Erythroblast (primary cell): ENCODE measurements at regions not wholly inside any gene's neighbourhood (a gene's known extent, or its start where the extent isn't known, plus 50 kb on each side); places are given as distances from the start of the nearest gene placed in this dataset.

Source experiments
- DNase-seq, 2 experiments: peaks; one replicate each; lab custom pipeline; 2025; lab: John Stamatoyannopoulos, UW
- GATA1 ChIP-seq: IDR thresholded peaks from 2 replicates; pipeline ENCODE4 v1.6.1; 2011; ENCODE audit warnings: low read depth, mild to moderate bottlenecking, control low read depth, low read length, moderate library complexity
- POLR2A ChIP-seq: IDR thresholded peaks from 2 replicates; pipeline ENCODE4 v1.6.1; 2011; ENCODE audit warnings: mild to moderate bottlenecking, low read length

- DNase-seq = no peak
- TF ChIP-seq POLR2A = no peak
Measured at GRCh38 chr4:115365185-115365584, 251.8 kb upstream of the NDST4 start.

- TF ChIP-seq GATA1 = no peak
- no peak for TF ChIP-seq POLR2A
- no peak for DNase-seq
Measured at GRCh38 chr4:115361781-115362180, 248.4 kb upstream of the NDST4 start.

- DNase-seq = no peak
- TF ChIP-seq GATA1 (no peak), POLR2A (no peak)
Measured at GRCh38 chr4:115360431-115360830, 247.0 kb upstream of the NDST4 start.

GRCh38 chr4:115357776-115358175 lies 244.4 kb upstream of the NDST4 start:
- no peak for TF ChIP-seq GATA1
- no peak for TF ChIP-seq POLR2A

GRCh38 chr4:115356176-115356575 lies 242.8 kb upstream of the NDST4 start:
- TF ChIP-seq GATA1 (no peak), POLR2A (no peak)
- no peak for DNase-seq

More at GRCh38 chr4:115357776-115358175, 244.4 kb upstream of the NDST4 start:
- DNase-seq = no peak

GRCh38 chr4:115355329-115355728 lies 241.9 kb upstream of the NDST4 start:
- no peak for DNase-seq
- TF ChIP-seq POLR2A = no peak
- TF ChIP-seq GATA1 = no peak

- no peak for DNase-seq
- TF ChIP-seq GATA1 = no peak
- no peak for TF ChIP-seq POLR2A
Measured at GRCh38 chr4:115353370-115353769, 239.9 kb upstream of the NDST4 start.

GRCh38 chr4:115343171-115343570 lies 229.8 kb upstream of the NDST4 start:
- no peak for DNase-seq
- no peak for TF ChIP-seq POLR2A
- TF ChIP-seq GATA1 = no peak

- TF ChIP-seq POLR2A (no peak), GATA1 (no peak)
- no peak for DNase-seq
Measured at GRCh38 chr4:115334736-115335411, 221.5 kb upstream of the NDST4 start.

GRCh38 chr4:115332078-115332477 lies 218.7 kb upstream of the NDST4 start:
- no peak for DNase-seq
- TF ChIP-seq POLR2A (no peak), GATA1 (no peak)

- TF ChIP-seq GATA1 (no peak), POLR2A (no peak)
- DNase-seq = no peak
Measured at GRCh38 chr4:115331241-115331640, 217.8 kb upstream of the NDST4 start.

GRCh38 chr4:115325836-115326235 lies 212.4 kb upstream of the NDST4 start:
- TF ChIP-seq GATA1 = no peak
- TF ChIP-seq POLR2A = no peak
- DNase-seq = no peak

GRCh38 chr4:115323106-115323707 lies 209.8 kb upstream of the NDST4 start:
- DNase-seq = no peak
- TF ChIP-seq POLR2A = no peak
- no peak for TF ChIP-seq GATA1

GRCh38 chr4:115315182-115315581 lies 201.8 kb upstream of the NDST4 start:
- DNase-seq = no peak

GRCh38 chr4:115310641-115311040 lies 197.2 kb upstream of the NDST4 start:
- no peak for DNase-seq
- TF ChIP-seq POLR2A = no peak
- no peak for TF ChIP-seq GATA1

More at GRCh38 chr4:115315182-115315581, 201.8 kb upstream of the NDST4 start:
- TF ChIP-seq GATA1 = no peak
- TF ChIP-seq POLR2A = no peak
